PFSK-1 (cell line): ENCODE measurements at regions not wholly inside any gene's neighbourhood (a gene's known extent, or its start where the extent isn't known, plus 50 kb on each side); places are given as distances from the start of the nearest gene placed in this dataset.

Experiments
- POLR2AphosphoS5 ChIP-seq: IDR thresholded peaks from 2 replicates; pipeline ENCODE4 v1.6.1; 2012; ENCODE audit warnings: low read depth, mild to moderate bottlenecking, control low read depth, low read length, moderate library complexity
- REST ChIP-seq, 2 experiments: IDR thresholded peaks; 2 replicates each; pipeline versions ENCODE4 v1.6.1 to v1.8.0; 2011 to 2012; ENCODE audit warnings: low read depth in 2 of 2, low read length in 2 of 2, control low read depth in 1 of 2, inconsistent platforms in 1 of 2, mild to moderate bottlenecking in 1 of 2, moderate library complexity in 1 of 2; ENCODE audit not compliant: insufficient read depth in 1 of 2
- SIN3A ChIP-seq: IDR thresholded peaks from 2 replicates; pipeline ENCODE4 v1.6.1; 2012; ENCODE audit warnings: mild to moderate bottlenecking, low read length, moderate library complexity, borderline replicate concordance; ENCODE audit not compliant: insufficient read depth
- TAF1 ChIP-seq: IDR thresholded peaks from 2 replicates; pipeline ENCODE4 v1.6.1; 2012; ENCODE audit warnings: low read length, control low read depth, borderline replicate concordance; ENCODE audit not compliant: insufficient read depth

- no peak for TF ChIP-seq TAF1
- no peak for TF ChIP-seq POLR2AphosphoS5
- TF ChIP-seq REST (IDR thresholded peaks at IDR 0.05; ENCODE audit: insufficient read depth in 1 of 2, low read depth in 2 of 2, low read length in 2 of 2): no peak
- TF ChIP-seq SIN3A: no peak
Observed at GRCh38 chr1:81529014-81529413, 271.7 kb upstream of the ADGRL2 start.
